GM18951 (cell line): ENCODE measurements at regions not wholly inside any gene's neighbourhood (a gene's known extent, or its start where the extent isn't known, plus 50 kb on each side); places are given as distances from the start of the nearest gene placed in this dataset.
"Not testable (repeated sequence)": the region's sequence is repeated elsewhere in the genome, so short reads cannot be mapped to it uniquely, and the experiment has no call there.

Source experiments
- POLR2A ChIP-seq: IDR thresholded peaks from 4 replicates; pipeline ENCODE4 v1.6.1; 2011; ENCODE audit warnings: mild to moderate bottlenecking; ENCODE audit not compliant: insufficient read length, insufficient read depth; ENCODE audit errors: extremely low read depth
- in situ Hi-C: fragments of 300-500 bp; cut with MboI; formaldehyde crosslinking; loops from one replicate; pipeline ENCODE4 v1.12.0; 2022; ENCODE audit warnings: low sequenced_read_pairs, mixed read lengths, inconsistent platforms; ENCODE audit not compliant: unreplicated experiment

- in situ Hi-C loops, result no loop called here
- TF ChIP-seq POLR2A, result no peak
Measured at GRCh38 chr7:69105092-69105491, 493.2 kb upstream of the AUTS2 start.

- no peak for TF ChIP-seq POLR2A
- in situ Hi-C loops, result no loop called here
Measured at GRCh38 chr7:69105981-69106380, 492.3 kb upstream of the AUTS2 start.

- in situ Hi-C loops, result not testable (repeated sequence)
Measured at GRCh38 chr7:69106449-69106848, 491.8 kb upstream of the AUTS2 start.

GRCh38 chr7:69106946-69107345, 491.3 kb upstream of the AUTS2 start:
- in situ Hi-C loops, result not testable (repeated sequence)

GRCh38 chr7:69108097-69108496, 490.2 kb upstream of the AUTS2 start:
- no peak for TF ChIP-seq POLR2A
- in situ Hi-C loops, result no loop called here

- in situ Hi-C loops, result no loop called here
- no peak for TF ChIP-seq POLR2A
Measured at GRCh38 chr7:69109246-69109645, 489.0 kb upstream of the AUTS2 start.

GRCh38 chr7:69109879-69110278, 488.4 kb upstream of the AUTS2 start:
- in situ Hi-C loops, result no loop called here
- no peak for TF ChIP-seq POLR2A

GRCh38 chr7:69110450-69111050, 487.7 kb upstream of the AUTS2 start:
- in situ Hi-C loops, result no loop called here

GRCh38 chr7:69114374-69114773, 483.9 kb upstream of the AUTS2 start:
- in situ Hi-C loops, result no loop called here
- TF ChIP-seq POLR2A, result no peak

More at GRCh38 chr7:69110450-69111050, 487.7 kb upstream of the AUTS2 start:
- TF ChIP-seq POLR2A, result no peak

GRCh38 chr7:69115788-69116187, 482.5 kb upstream of the AUTS2 start:
- no peak for TF ChIP-seq POLR2A
- in situ Hi-C loops, result no loop called here

- in situ Hi-C loops, result not testable (repeated sequence)
Measured at GRCh38 chr7:69116196-69116595, 482.1 kb upstream of the AUTS2 start.

- in situ Hi-C loops, result no loop called here
- no peak for TF ChIP-seq POLR2A
Measured at GRCh38 chr7:69122953-69123352, 475.3 kb upstream of the AUTS2 start.

- in situ Hi-C loops, result no loop called here
- no peak for TF ChIP-seq POLR2A
Measured at GRCh38 chr7:69126896-69127479, 471.3 kb upstream of the AUTS2 start.

GRCh38 chr7:69129524-69129923, 468.8 kb upstream of the AUTS2 start:
- in situ Hi-C loops, result no loop called here
- TF ChIP-seq POLR2A, result no peak

GRCh38 chr7:69129951-69130350, 468.3 kb upstream of the AUTS2 start:
- no peak for TF ChIP-seq POLR2A

GRCh38 chr7:69130396-69130795, 467.9 kb upstream of the AUTS2 start:
- in situ Hi-C loops, result no loop called here
- no peak for TF ChIP-seq POLR2A

More at GRCh38 chr7:69129951-69130350, 468.3 kb upstream of the AUTS2 start:
- in situ Hi-C loops, result no loop called here
